Mucosa of descending colon (tissue), 3 donors: ENCODE measurements at regions not wholly inside any gene's neighbourhood (a gene's known extent, or its start where the extent isn't known, plus 50 kb on each side); places are given as distances from the start of the nearest gene placed in this dataset.
A peak's percentile ranks its signal among the peaks of the same experiment; 100 is the strongest.

Source experiments
- ATAC-seq: fragments of 200-7000 bp; cut with Tn5 transposase; one replicate; pipeline ENCODE4 v1.9.1; 2020; ENCODE audit warnings: mild to moderate bottlenecking, moderate library complexity
- DNase-seq, 3 donors: peaks; one replicate each; pipeline ENCODE4 v3.0.0-alpha.2; 2020
- H3K36me3 ChIP-seq: fragments of 200-600 bp; one replicate; pipeline ENCODE4 v1.8.0; 2021; ENCODE audit warnings: low read depth, mild to moderate bottlenecking
- H3K4me1 ChIP-seq: fragments of 200-600 bp; one replicate; pipeline ENCODE4 v1.8.0; 2021; ENCODE audit warnings: low read depth, mild to moderate bottlenecking
- H3K4me3 ChIP-seq: fragments of 200-600 bp; one replicate; pipeline ENCODE4 v1.8.0; 2021; ENCODE audit warnings: mild to moderate bottlenecking
- H3K9me3 ChIP-seq: fragments of 200-600 bp; one replicate; pipeline ENCODE4 v1.8.0; 2021; ENCODE audit warnings: mild to moderate bottlenecking
- CTCF ChIP-seq: fragments of 200-600 bp; IDR thresholded peaks from one replicate; pipeline ENCODE4 v1.8.0; 2022; ENCODE audit warnings: antibody characterized with exemption, mild to moderate bottlenecking
- intact Hi-C, 2 donors: fragments of 100-400 bp; cut with DNase I in 1 of 2; cut with micrococcal nuclease in 1 of 2; formaldehyde crosslinking; loops; one replicate each; pipeline versions ENCODE4 v1.11.0 to v1.11.1; 2022; cut with DNase I, micrococcal nuclease
- donor health status: DM: no; HTN: no; CAD: no; lungs with moderate emphysema.
- donor health status: DM: no; HTN: no; CAD: no.
- donor health status: DM: no; HTN: yes; CAD: no.

- intact Hi-C loops: no loop called here
- no peak for TF ChIP-seq CTCF
- no peak for DNase-seq
- Histone ChIP-seq H3K36me3 (no peaks in the 10 kb centered on the region), H3K4me3 (no peak overlapping the region), H3K9me3 (peaks cover 31% of the 10 kb centered on the region), H3K4me1 (no peaks in the 10 kb centered on the region)
- no peak for ATAC-seq
Measured at GRCh38 chr13:58300974-58301681, 669.6 kb downstream of the PCDH17 start.

DNA sequence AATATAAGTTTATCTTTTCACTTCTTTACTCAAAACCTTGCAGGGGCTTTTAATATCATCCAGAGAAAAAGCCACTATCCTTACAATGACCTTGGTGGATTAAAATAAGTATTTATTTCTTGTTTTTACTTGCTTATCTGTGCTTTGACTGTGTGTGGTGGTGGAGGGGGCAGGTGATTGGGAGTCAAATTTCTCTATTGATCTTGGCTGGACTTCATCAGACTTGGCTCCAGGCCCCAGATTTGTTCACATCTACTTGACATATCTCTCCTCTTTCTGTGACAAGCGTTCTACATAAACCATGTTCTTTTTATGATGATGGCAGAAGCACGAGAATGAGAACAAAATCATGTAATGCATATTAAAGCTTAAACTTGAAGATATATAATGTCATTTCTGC lies 670.8 kb downstream of the PCDH17 start:
- Histone ChIP-seq H3K4me1 (no peaks in the 10 kb centered on the region), H3K36me3 (no peaks in the 10 kb centered on the region), H3K4me3 (no peak overlapping the region), H3K9me3 (peaks cover 31% of the 10 kb centered on the region)
- DNase-seq (no peak), ATAC-seq (no peak)
- TF ChIP-seq CTCF: no peak
- intact Hi-C loops: no loop called here

- DNase-seq (no peak), ATAC-seq (no peak)
- Histone ChIP-seq H3K4me1 (no peaks in the 10 kb centered on the region), H3K4me3 (no peak overlapping the region), H3K36me3 (no peaks in the 10 kb centered on the region), H3K9me3 (peaks cover 20% of the 10 kb centered on the region)
- no peak for TF ChIP-seq CTCF
- intact Hi-C loops: no loop called here
Measured at GRCh38 chr13:58306062-58306461, 674.5 kb downstream of the PCDH17 start.

DNA sequence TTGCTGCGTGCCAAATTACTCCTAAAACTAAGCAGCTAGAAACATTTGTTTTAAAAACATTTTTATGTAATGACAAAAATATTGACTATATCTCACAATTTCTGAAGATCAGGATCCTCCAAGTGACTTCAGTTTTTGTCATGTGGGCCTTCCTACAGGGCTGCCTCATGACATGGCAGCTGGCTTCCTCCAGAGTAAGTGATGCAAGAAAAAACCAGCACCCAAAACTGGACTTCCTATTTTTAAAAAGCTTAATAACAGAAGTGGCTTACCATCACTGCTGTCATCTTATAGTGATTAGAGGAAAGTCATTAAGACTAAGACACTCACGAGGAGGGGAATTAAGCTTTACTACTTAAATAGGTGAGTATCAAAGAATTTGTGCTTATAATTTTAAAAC lies 681.7 kb downstream of the PCDH17 start:
- DNase-seq (no peak), ATAC-seq (no peak)
- intact Hi-C loops: no loop called here

DNA sequence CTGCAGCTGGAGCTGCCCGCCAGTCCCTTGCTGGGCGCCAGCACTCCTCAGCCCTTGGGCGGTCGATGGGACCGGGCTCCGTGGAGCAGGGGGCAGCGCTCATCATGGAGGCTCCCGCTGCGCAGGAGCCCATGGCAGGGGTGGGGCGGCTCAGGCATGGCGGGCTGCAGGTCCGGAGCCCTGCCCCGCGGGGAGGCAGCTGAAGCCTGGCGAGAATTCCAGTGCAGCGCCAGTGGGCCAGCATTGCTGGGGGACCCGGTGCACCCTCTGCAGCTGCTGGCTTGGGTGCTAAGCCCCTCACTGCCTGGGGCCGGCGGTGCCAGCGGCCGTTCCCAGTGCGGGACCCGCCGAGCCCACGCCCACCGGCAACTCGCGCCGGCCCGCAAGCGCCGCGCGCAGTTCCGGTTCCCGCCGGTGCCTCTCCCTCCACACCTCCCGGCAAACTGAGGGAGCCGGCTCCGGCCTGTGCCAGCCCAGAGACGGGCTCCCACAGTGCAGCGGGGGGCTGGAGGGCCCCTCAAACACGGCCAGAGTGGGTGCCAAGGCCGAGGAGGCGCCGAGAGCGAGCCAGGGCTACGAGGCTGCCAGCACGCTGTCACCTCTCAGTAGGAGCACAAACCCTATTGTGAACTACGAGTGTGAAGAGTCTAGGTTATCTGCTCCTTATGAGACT lies 687.1 kb downstream of the PCDH17 start:
- intact Hi-C loops: no loop called here
- Histone ChIP-seq H3K36me3 (no peaks in the 10 kb centered on the region), H3K4me3 (no peak overlapping the region), H3K4me1 (no peaks in the 10 kb centered on the region), H3K9me3 (peaks cover 19% of the 10 kb centered on the region)
- peak in 1 of 3 donors; percentile 40 for DNase-seq
- ATAC-seq: no peak
- TF ChIP-seq CTCF: no peak

More for the DNA sequence above, 681.7 kb downstream of the PCDH17 start:
- Histone ChIP-seq H3K9me3 (peaks cover 4% of the 10 kb centered on the region), H3K4me3 (no peak overlapping the region), H3K4me1 (no peaks in the 10 kb centered on the region), H3K36me3 (no peaks in the 10 kb centered on the region)
- no peak for TF ChIP-seq CTCF
